ENCODE measurements at regions not wholly inside any gene's neighbourhood (a gene's known extent, or its start where the extent isn't known, plus 50 kb on each side); places are given as distances from the start of the nearest gene placed in this dataset.

DNA sequence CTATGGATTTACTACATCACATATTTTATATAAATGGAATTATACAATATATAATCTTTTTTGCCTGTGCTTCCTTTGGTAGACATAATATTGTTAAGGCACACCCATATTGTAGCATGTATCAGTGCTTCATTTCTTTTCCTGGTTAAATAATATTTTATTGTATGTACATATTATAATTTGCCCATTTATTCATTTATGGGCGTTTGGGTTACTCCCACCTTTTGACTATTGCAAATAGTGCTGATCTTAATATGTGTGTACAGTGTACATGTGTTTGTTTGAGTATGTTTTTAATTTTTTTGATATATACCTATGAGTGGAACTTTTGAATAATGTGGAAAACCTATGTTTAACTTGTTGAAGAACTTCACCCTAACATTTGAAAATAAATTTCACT lies 804.2 kb downstream of the DHX35 start:
- Histone ChIP-seq H4K20me1 (replicated peaks in 1 of 2; ENCODE audit: control insufficient read depth in 1 of 2, insufficient read depth in 2 of 2, low read length in 2 of 2) (no peaks in the 10 kb centered on the region), H3K79me2 (ENCODE audit: control insufficient read depth in 1 of 2, insufficient read depth in 2 of 2, low read length in 2 of 2) (no peaks in the 10 kb centered on the region), H2BK5ac (ENCODE audit: low read depth, low read length) (no peak overlapping the region), H3K27ac (ENCODE audit: low read depth, low read length) (no peak overlapping the region), H3K4ac (replicated peaks; ENCODE audit: insufficient read length, low read depth, low read length) (no peak overlapping the region), H3K56ac (replicated peaks; ENCODE audit: insufficient read length, low read depth, low read length) (no peak overlapping the region), H3K9me3 (ENCODE audit: insufficient read depth in 2 of 2, low read depth in 1 of 2, low read length in 1 of 2) (0 out of 4 replicates have a peak, but pooled peaks cover 0 to 5% of the 10 kb centered on the region in 2 experiments), H3K4me1 (replicated peaks in 1 of 4; ENCODE audit: control insufficient read depth in 3 of 4, insufficient read depth in 4 of 4, low read length in 3 of 4) (no peaks in the 10 kb centered on the region), H4K8ac (ENCODE audit: extremely low read depth, insufficient read depth, low read length) (no peak overlapping the region), H3K79me1 (ENCODE audit: low read depth, low read length) (no peaks in the 10 kb centered on the region), H3K4me3 (ENCODE audit: extremely low read depth in 1 of 4, insufficient read depth in 2 of 4, low read depth in 3 of 4, low read length in 4 of 4) (no peak overlapping the region), H2BK20ac (ENCODE audit: low read length) (no peak overlapping the region), H3K14ac (ENCODE audit: insufficient read length) (no peak overlapping the region), H3K36me3 (ENCODE audit: control insufficient read depth in 2 of 4, insufficient read depth in 4 of 4, low read length in 3 of 4) (no peaks in the 10 kb centered on the region; a peak in 1 of 8 replicates), H3K27me3 (replicated peaks in 1 of 4; ENCODE audit: control insufficient read depth in 3 of 4, extremely low read depth in 1 of 4, insufficient read depth in 3 of 4, low read length in 3 of 4) (no peaks in the 10 kb centered on the region), H2BK15ac (ENCODE audit: low read length) (no peak overlapping the region), H2BK120ac (replicated peaks; ENCODE audit: low read depth, low read length) (no peak overlapping the region), H3K9ac (replicated peaks in 1 of 4; ENCODE audit: extremely low read depth in 1 of 4, low read depth in 3 of 4, low read length in 3 of 4) (no peak overlapping the region), H3K18ac (ENCODE audit: extremely low read depth, low read length) (no peak overlapping the region), H4K91ac (replicated peaks; ENCODE audit: insufficient read length, low read length) (no peak overlapping the region), H3K4me2 (ENCODE audit: insufficient read depth in 1 of 2, low read depth in 2 of 2, low read length in 2 of 2) (no peak overlapping the region), H3K23me2 (ENCODE audit: low read depth, low read length) (no peaks in the 10 kb centered on the region), H4K5ac (ENCODE audit: insufficient read length, low read depth, low read length) (no peak overlapping the region), H3K23ac (ENCODE audit: insufficient read length) (no peak overlapping the region), H2AFZ (ENCODE audit: low read length) (no peak overlapping the region), H2AK5ac (ENCODE audit: low read depth, low read length) (no peak overlapping the region), H2BK12ac (ENCODE audit: low read depth, low read length) (no peak overlapping the region)
- FAIRE-seq (no peak), DNase-seq (ENCODE audit: low read depth in 1 of 2, low spot score in 2 of 2) (no peak)
- WGBS, 2 experiments (ENCODE audit: extremely low coverage in 1 of 2, insufficient coverage in 1 of 2, insufficient read length in 1 of 2, insufficient replicate concordance in 2 of 2, low coverage in 1 of 2, low lambda C conversion rate in 2 of 2, missing lambda C conversion rate in 1 of 2) = 94% methylated on average over 1 of the region's 1 CpG; no CpG with 5 or more reads in 1 of the 2 experiments
- POLR2A ChIA-PET (ENCODE audit: partially characterized antibody) = no interaction called here
- CTCF ChIA-PET (ENCODE audit: partially characterized antibody) = no interaction called here
- no peak for TF ChIP-seq TAF7 (optimal IDR thresholded peaks at IDR 0.05; ENCODE audit: borderline replicate concordance, low read depth, low read length)
- TF ChIP-seq SIRT6 (IDR thresholded peaks at IDR 0.05; ENCODE audit: low read length) = no peak
- no peak for TF ChIP-seq GTF2F1 (IDR thresholded peaks at IDR 0.05; ENCODE audit: borderline replicate concordance, low read depth, low read length)
